ENCODE measurements at regions not wholly inside any gene's neighbourhood (a gene's known extent, or its start where the extent isn't known, plus 50 kb on each side); places are given as distances from the start of the nearest gene placed in this dataset.

DNA sequence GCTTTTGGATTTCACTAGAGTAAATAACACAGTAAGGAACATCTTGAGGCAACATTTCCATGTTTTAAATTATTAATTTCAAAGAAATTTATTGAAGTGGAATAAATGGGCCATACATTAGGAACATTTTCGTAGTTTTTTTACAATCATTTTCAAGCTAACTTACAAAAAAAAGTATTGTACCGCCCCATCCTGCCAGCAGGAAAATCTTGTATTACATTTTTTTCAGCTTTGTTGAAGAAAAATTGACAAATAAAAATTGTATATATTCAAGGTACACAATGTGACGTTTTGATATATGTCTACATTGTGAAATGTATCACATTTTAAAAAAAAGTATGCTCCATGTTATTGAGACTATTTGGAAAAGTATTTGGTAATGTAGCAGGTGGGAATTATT is 1001.9 kb upstream of the NR2F2 start:
- H3K9me3 ChIP-seq (replicated peaks; ENCODE audit: insufficient read depth, low read length): no peaks in the 10 kb centered on the region
- no peak overlapping the region for H2AFZ ChIP-seq (ENCODE audit: low read length)
- TF ChIP-seq EZH2phosphoT487 (IDR thresholded peaks at IDR 0.05; ENCODE audit: low read length): no peak
- TF ChIP-seq CTCF (IDR thresholded peaks at IDR 0.05; ENCODE audit: low read length): no peak
- TF ChIP-seq EZH2 (optimal IDR thresholded peaks at IDR 0.05; ENCODE audit: low read depth, low read length): no peak

GRCh38 chr15:95329362-95329761 is 1001.1 kb upstream of the NR2F2 start:
- H3K36me3 ChIP-seq (replicated peaks; ENCODE audit: insufficient read depth, low read length): no peaks in the 10 kb centered on the region
- no peaks in the 10 kb centered on the region for H3F3A ChIP-seq (ENCODE audit: insufficient read depth, low read length)
- H3K79me2 ChIP-seq (ENCODE audit: low read length): no peaks in the 10 kb centered on the region
- no peaks in the 10 kb centered on the region for H3K4me1 ChIP-seq (ENCODE audit: low read length)
- no peak for DNase-seq
- no peak overlapping the region for H3K4me2 ChIP-seq (ENCODE audit: low read depth, low read length)
- H3K4me3 ChIP-seq (ENCODE audit: low read length): no peak overlapping the region
- H3K9ac ChIP-seq (ENCODE audit: low read length): no peak overlapping the region
- no peaks in the 10 kb centered on the region for H3K9me2 ChIP-seq (replicated peaks; ENCODE audit: insufficient read depth, low read length)
- H3K9me3 ChIP-seq (replicated peaks; ENCODE audit: insufficient read depth, low read length): no peaks in the 10 kb centered on the region
- H4K20me1 ChIP-seq (ENCODE audit: insufficient read depth, low read length): no peaks in the 10 kb centered on the region
- no peaks in the 10 kb centered on the region for H3K27me3 ChIP-seq (replicated peaks; ENCODE audit: insufficient read depth, low read length)
- H2AFZ ChIP-seq (ENCODE audit: low read length): 0 out of 2 replicates have a peak overlapping the region, but pooled peaks have one; percentile 15
- no peak overlapping the region for H3K27ac ChIP-seq (ENCODE audit: low read length)
- TF ChIP-seq EZH2phosphoT487 (IDR thresholded peaks at IDR 0.05; ENCODE audit: low read length) (no peak), EZH2 (optimal IDR thresholded peaks at IDR 0.05; ENCODE audit: low read depth, low read length) (no peak), CTCF (IDR thresholded peaks at IDR 0.05; ENCODE audit: low read length) (no peak)

More for the DNA sequence above, 1001.9 kb upstream of the NR2F2 start:
- no peaks in the 10 kb centered on the region for H3K79me2 ChIP-seq (ENCODE audit: low read length)
- no peak overlapping the region for H3K4me3 ChIP-seq (ENCODE audit: low read length)
- H4K20me1 ChIP-seq (ENCODE audit: insufficient read depth, low read length): no peaks in the 10 kb centered on the region
- DNase-seq: no peak
- no peak overlapping the region for H3K9ac ChIP-seq (ENCODE audit: low read length)
- no peak overlapping the region for H3K4me2 ChIP-seq (ENCODE audit: low read depth, low read length)
- H3F3A ChIP-seq (ENCODE audit: insufficient read depth, low read length): no peaks in the 10 kb centered on the region
- no peaks in the 10 kb centered on the region for H3K9me2 ChIP-seq (replicated peaks; ENCODE audit: insufficient read depth, low read length)
- no peaks in the 10 kb centered on the region for H3K27me3 ChIP-seq (replicated peaks; ENCODE audit: insufficient read depth, low read length)
- no peaks in the 10 kb centered on the region for H3K36me3 ChIP-seq (replicated peaks; ENCODE audit: insufficient read depth, low read length)
- no peak overlapping the region for H3K27ac ChIP-seq (ENCODE audit: low read length)
- H3K4me1 ChIP-seq (ENCODE audit: low read length): no peaks in the 10 kb centered on the region

DNA sequence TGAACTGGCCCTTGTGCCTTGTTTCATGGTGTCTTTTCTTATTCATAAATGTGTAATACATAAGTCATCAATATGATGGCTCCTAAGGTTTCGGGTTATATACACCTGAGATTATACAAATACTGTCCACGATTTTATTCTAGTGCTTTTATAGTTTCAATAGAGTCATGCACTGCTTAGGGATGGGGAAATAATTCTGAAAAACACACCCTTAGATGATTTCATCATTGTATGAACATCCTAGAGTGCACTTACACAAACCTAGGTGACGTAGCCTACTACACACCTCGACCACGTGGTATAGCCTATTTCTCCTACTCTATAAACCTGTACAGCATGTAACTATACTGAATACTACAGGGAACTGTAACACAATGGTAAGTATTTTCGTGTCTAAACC is 988.8 kb upstream of the NR2F2 start:
- H3K27me3 ChIP-seq (replicated peaks; ENCODE audit: insufficient read depth, low read length): no peaks in the 10 kb centered on the region
- TF ChIP-seq CTCF (IDR thresholded peaks at IDR 0.05; ENCODE audit: low read length): no peak
- no peak for TF ChIP-seq EZH2 (optimal IDR thresholded peaks at IDR 0.05; ENCODE audit: low read depth, low read length)
- TF ChIP-seq EZH2phosphoT487 (IDR thresholded peaks at IDR 0.05; ENCODE audit: low read length): no peak

More for the DNA sequence above, 988.8 kb upstream of the NR2F2 start:
- Histone ChIP-seq H3K4me2 (ENCODE audit: low read depth, low read length) (no peak overlapping the region), H3K9me3 (replicated peaks; ENCODE audit: insufficient read depth, low read length) (no peaks in the 10 kb centered on the region), H3K36me3 (replicated peaks; ENCODE audit: insufficient read depth, low read length) (no peaks in the 10 kb centered on the region), H3K4me3 (ENCODE audit: low read length) (no peak overlapping the region), H3K27ac (ENCODE audit: low read length) (no peak overlapping the region), H3K9me2 (replicated peaks; ENCODE audit: insufficient read depth, low read length) (no peaks in the 10 kb centered on the region), H4K20me1 (ENCODE audit: insufficient read depth, low read length) (no peaks in the 10 kb centered on the region), H3K79me2 (ENCODE audit: low read length) (no peaks in the 10 kb centered on the region), H3K4me1 (ENCODE audit: low read length) (no peaks in the 10 kb centered on the region), H3F3A (ENCODE audit: insufficient read depth, low read length) (no peaks in the 10 kb centered on the region), H2AFZ (ENCODE audit: low read length) (no peak overlapping the region), H3K9ac (ENCODE audit: low read length) (no peak overlapping the region)
- no peak for DNase-seq

Measured in MM.1S (cell line).